ENCODE measurements at regions not wholly inside any gene's neighbourhood (a gene's known extent, or its start where the extent isn't known, plus 50 kb on each side); places are given as distances from the start of the nearest gene placed in this dataset.

DNA sequence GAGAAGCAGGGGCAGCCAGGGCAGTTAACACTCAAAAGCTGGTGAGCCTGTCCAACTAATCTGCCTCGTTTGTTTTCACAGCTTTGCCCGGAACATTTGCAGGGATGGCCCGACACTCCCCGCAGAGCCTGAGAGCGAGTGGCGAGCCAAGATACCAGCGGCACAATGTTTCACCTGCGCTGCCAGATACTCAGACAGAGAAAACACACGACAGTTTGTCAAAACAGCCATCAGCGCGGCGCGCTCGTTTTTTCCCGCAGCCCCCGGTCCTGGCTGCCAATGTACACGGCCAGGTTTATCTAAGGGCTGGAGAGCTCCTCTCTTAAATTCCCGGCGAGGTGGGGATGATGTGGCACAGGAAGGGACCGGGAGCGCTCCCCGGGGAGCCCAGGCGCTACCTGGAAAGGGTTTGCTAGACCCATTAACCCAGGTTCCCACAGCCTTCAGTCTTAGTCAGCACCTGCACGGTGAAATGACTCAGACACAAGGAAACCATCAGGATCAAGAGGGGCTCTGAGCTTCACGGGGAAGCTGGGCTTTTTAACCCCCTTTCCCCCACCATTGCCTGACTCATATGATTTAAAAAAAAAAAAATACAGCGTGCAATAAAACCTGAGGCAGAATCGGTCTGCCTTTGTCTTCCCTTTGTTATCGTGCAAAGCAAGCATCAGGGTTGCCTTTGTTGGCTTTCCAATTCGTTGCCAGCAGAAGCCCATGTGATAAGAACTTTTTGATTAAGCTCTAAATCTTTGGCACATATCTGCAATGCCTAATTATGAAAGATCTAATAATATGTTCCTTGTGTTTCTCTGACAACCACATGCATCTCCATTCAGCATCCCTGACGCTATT lies 186.2 kb downstream of the EFNB2 start (continued):
- TF ChIP-seq GLI4 (tag by site-specific recombination; IDR thresholded peaks at IDR 0.05) (no peak), MEIS1 (CRISPR knock-in tag; IDR thresholded peaks at IDR 0.05; ENCODE audit: borderline replicate concordance) (no peak), BCL11B (tag by site-specific recombination; IDR thresholded peaks at IDR 0.05; ENCODE audit: low read depth) (no peak), ZBTB6 (tag by site-specific recombination; IDR thresholded peaks at IDR 0.05) (no peak), ZNF629 (tag by site-specific recombination; IDR thresholded peaks at IDR 0.05) (peak; percentile 31; the same call in 1 of the 2 replicates), ZNF76 (tag by site-specific recombination; IDR thresholded peaks at IDR 0.05; ENCODE audit: borderline replicate concordance, low read depth) (no peak), HOXC10 (CRISPR knock-in tag; IDR thresholded peaks at IDR 0.05) (no peak), ZNF155 (tag by site-specific recombination; IDR thresholded peaks at IDR 0.05) (no peak), ZFP41 (tag by site-specific recombination; IDR thresholded peaks at IDR 0.05; ENCODE audit: borderline replicate concordance) (no peak), REST (tag by site-specific recombination; IDR thresholded peaks at IDR 0.05) (peak; percentile 85), ZSCAN18 (tag by site-specific recombination; IDR thresholded peaks at IDR 0.05) (no peak), ZNF654 (tag by site-specific recombination; IDR thresholded peaks at IDR 0.05; ENCODE audit: low read depth) (no peak), HIC1 (tag by site-specific recombination; IDR thresholded peaks at IDR 0.05) (0 out of 2 replicates have a peak, but pooled peaks have one; percentile 22)
- TF ChIP-seq, protein P1, sequence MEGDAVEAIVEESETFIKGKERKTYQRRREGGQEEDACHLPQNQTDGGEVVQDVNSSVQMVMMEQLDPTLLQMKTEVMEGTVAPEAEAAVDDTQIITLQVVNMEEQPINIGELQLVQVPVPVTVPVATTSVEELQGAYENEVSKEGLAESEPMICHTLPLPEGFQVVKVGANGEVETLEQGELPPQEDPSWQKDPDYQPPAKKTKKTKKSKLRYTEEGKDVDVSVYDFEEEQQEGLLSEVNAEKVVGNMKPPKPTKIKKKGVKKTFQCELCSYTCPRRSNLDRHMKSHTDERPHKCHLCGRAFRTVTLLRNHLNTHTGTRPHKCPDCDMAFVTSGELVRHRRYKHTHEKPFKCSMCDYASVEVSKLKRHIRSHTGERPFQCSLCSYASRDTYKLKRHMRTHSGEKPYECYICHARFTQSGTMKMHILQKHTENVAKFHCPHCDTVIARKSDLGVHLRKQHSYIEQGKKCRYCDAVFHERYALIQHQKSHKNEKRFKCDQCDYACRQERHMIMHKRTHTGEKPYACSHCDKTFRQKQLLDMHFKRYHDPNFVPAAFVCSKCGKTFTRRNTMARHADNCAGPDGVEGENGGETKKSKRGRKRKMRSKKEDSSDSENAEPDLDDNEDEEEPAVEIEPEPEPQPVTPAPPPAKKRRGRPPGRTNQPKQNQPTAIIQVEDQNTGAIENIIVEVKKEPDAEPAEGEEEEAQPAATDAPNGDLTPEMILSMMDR (tag by site-specific recombination; IDR thresholded peaks at IDR 0.05) = no peak
